HEK293 (cell line): ENCODE measurements at regions not wholly inside any gene's neighbourhood (a gene's known extent, or its start where the extent isn't known, plus 50 kb on each side); places are given as distances from the start of the nearest gene placed in this dataset.
"Not testable (repeated sequence)": the region's sequence is repeated elsewhere in the genome, so short reads cannot be mapped to it uniquely, and the experiment has no call there.

Experiments
- CTCF ChIA-PET: fragments of 350-600 bp; formaldehyde crosslinking; extraction: SDS; loops from one replicate; lab custom pipeline; 2021; ENCODE audit warnings: antibody characterized with exemption; lab: Yijun Ruan, JAX
- POLR2A ChIA-PET: fragments of 300-600 bp; formaldehyde crosslinking; extraction: SDS; loops from one replicate; lab custom pipeline; 2020; ENCODE audit warnings: antibody characterized with exemption, inconsistent platforms; lab: Yijun Ruan, JAX
- H3K27ac ChIP-seq: fragments of 200-500 bp; sonication (Bioruptor generic); 2 replicates; pipeline ENCODE4 v1.5.1; 2014; ENCODE audit warnings: low read depth, low read length, control low read depth, inconsistent platforms; ENCODE audit errors: extremely low read depth
- H3K36me3 ChIP-seq, 2 experiments: fragments of 200-500 bp in 1 of 2; sonication (Bioruptor generic) in 1 of 2; 1 replicate in 1 of 2; 2 replicates in 1 of 2; pipeline ENCODE4 v1.5.1; 2014 to 2017; ENCODE audit warnings: inconsistent platforms in 2 of 2, low read length in 2 of 2; ENCODE audit not compliant: control insufficient read depth in 2 of 2, insufficient read depth in 1 of 2
- H3K4me1 ChIP-seq: fragments of 200-500 bp; sonication (Bioruptor generic); 2 replicates; pipeline ENCODE4 v1.5.1; 2014; ENCODE audit warnings: mild to moderate bottlenecking, low read length, inconsistent platforms; ENCODE audit not compliant: control insufficient read depth, insufficient read depth
- H3K4me3 ChIP-seq: 2 replicates; pipeline ENCODE4 v1.5.1; 2011; ENCODE audit warnings: low read depth, mild to moderate bottlenecking, control low read depth, low read length, moderate library complexity
- H3K9me3 ChIP-seq: fragments of 200-500 bp; sonication (Bioruptor generic); 2 replicates; pipeline ENCODE4 v1.5.1; 2014; ENCODE audit warnings: low read depth, low read length, inconsistent platforms; ENCODE audit not compliant: control insufficient read depth, insufficient read depth
- IKZF3 ChIP-seq: fragments of 450-650 bp; IDR thresholded peaks from 2 replicates; pipeline ENCODE4 v1.5.0; 2018; ENCODE audit warnings: missing biosample characterization, mild to moderate bottlenecking, missing genetic modification characterization, moderate library complexity
- KLF16 ChIP-seq: fragments of 450-650 bp; formaldehyde crosslinking; IDR thresholded peaks from 2 replicates; pipeline ENCODE4 v1.5.1; 2017; ENCODE audit warnings: missing biosample characterization, missing genetic modification characterization
- OSR2 ChIP-seq: fragments of 450-650 bp; formaldehyde crosslinking; IDR thresholded peaks from 2 replicates; pipeline ENCODE4 v1.5.1; 2016; ENCODE audit warnings: missing biosample characterization, missing genetic modification characterization
- ZBTB17 ChIP-seq: fragments of 450-650 bp; formaldehyde crosslinking; IDR thresholded peaks from 2 replicates; pipeline ENCODE4 v1.5.1; 2016; ENCODE audit warnings: missing biosample characterization, missing genetic modification characterization
- ZBTB20 ChIP-seq: fragments of 450-650 bp; formaldehyde crosslinking; IDR thresholded peaks from 2 replicates; pipeline ENCODE4 v1.5.1; 2016; ENCODE audit warnings: missing biosample characterization, missing genetic modification characterization
- ZNF146 ChIP-seq: fragments of 450-650 bp; formaldehyde crosslinking; IDR thresholded peaks from 2 replicates; pipeline ENCODE4 v1.5.1; 2016; ENCODE audit warnings: missing biosample characterization, missing genetic modification characterization
- ZNF157 ChIP-seq: fragments of 450-650 bp; formaldehyde crosslinking; IDR thresholded peaks from 2 replicates; pipeline ENCODE4 v1.5.1; 2016; ENCODE audit warnings: missing biosample characterization, missing genetic modification characterization
- ZNF24 ChIP-seq: fragments of 450-650 bp; formaldehyde crosslinking; IDR thresholded peaks from 2 replicates; pipeline ENCODE4 v1.5.1; 2016; ENCODE audit warnings: missing biosample characterization, missing genetic modification characterization
- ZNF302 ChIP-seq: fragments of 450-650 bp; formaldehyde crosslinking; IDR thresholded peaks from 2 replicates; pipeline ENCODE4 v1.5.1; 2016; ENCODE audit warnings: missing biosample characterization, missing genetic modification characterization, low read depth
- ZNF362 ChIP-seq: fragments of 450-650 bp; formaldehyde crosslinking; IDR thresholded peaks from 2 replicates; pipeline ENCODE4 v1.5.1; 2016; ENCODE audit warnings: missing biosample characterization, missing genetic modification characterization
- ZNF501 ChIP-seq: fragments of 450-650 bp; formaldehyde crosslinking; IDR thresholded peaks from 2 replicates; pipeline ENCODE4 v1.5.1; 2016; ENCODE audit warnings: missing biosample characterization, missing genetic modification characterization
- ZNF514 ChIP-seq: fragments of 450-650 bp; formaldehyde crosslinking; IDR thresholded peaks from 2 replicates; pipeline ENCODE4 v1.5.1; 2016; ENCODE audit warnings: missing biosample characterization, missing genetic modification characterization
- ZNF561 ChIP-seq: fragments of 450-650 bp; IDR thresholded peaks from 2 replicates; pipeline ENCODE4 v1.5.1; 2018; ENCODE audit warnings: missing biosample characterization, missing genetic modification characterization, borderline replicate concordance
- ZNF670 ChIP-seq: fragments of 450-650 bp; formaldehyde crosslinking; IDR thresholded peaks from 2 replicates; pipeline ENCODE4 v1.5.1; 2016; ENCODE audit warnings: missing biosample characterization, missing genetic modification characterization, low read depth
- TF ChIP-seq, protein P1 (sequence below): fragments of 450-650 bp; IDR thresholded peaks from 2 replicates; pipeline ENCODE4 v1.5.1; 2018; ENCODE audit warnings: missing biosample characterization, missing genetic modification characterization
- TF ChIP-seq, protein P2 (sequence below): fragments of 450-650 bp; formaldehyde crosslinking; IDR thresholded peaks from 2 replicates; pipeline ENCODE4 v1.5.1; 2017; ENCODE audit warnings: missing biosample characterization, missing genetic modification characterization
- TF ChIP-seq, protein P3 (sequence below): fragments of 450-650 bp; formaldehyde crosslinking; IDR thresholded peaks from 2 replicates; pipeline ENCODE4 v1.5.1; 2016; ENCODE audit warnings: missing biosample characterization, missing genetic modification characterization

DNA sequence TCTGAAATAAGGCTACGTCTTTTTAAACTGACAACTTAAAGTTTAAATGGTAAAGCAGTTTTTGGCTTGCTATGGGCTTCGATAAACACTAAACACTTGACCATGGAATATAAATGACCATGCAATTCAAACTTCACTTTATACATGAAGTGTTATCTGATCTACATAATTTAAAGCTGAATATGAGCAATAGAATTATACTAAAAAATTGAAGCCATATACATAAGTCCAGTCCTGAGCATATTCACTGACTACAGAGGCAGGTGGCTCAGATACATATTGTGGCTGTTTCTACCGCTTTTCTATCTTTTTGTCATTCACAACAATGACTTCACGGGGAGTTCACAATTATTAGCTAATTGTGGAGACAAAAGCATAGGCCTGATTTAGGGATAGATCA lies 149.6 kb upstream of the DDIT4L start (continued):
- TF ChIP-seq ZNF302 (tag by site-specific recombination) (no peak), IKZF3 (tag by site-specific recombination) (no peak), ZNF24 (no peak), ZNF146 (no peak), KLF16 (tag by site-specific recombination) (no peak), ZBTB17 (no peak)

DNA sequence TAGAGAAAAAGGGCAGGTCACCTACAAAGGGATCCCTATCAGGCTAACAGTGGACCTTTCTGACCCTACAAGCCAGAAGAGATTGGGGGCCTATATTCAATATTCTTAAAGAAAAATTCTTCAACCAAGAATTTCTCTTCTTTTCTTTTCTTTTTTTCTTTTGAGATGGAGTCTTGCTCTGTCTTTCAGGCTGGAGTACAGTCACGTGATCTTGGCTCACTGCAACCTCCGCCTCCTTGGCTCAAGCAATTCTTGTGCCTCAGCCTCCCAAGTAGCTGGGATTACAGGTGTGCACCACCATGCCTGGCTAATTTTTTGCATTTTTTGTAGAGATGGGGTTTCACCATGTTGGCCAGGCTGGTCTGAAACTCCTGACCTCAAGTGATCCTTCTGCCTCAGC lies 143.2 kb upstream of the DDIT4L start:
- H3K4me3 ChIP-seq, CTCF ChIA-PET, POLR2A ChIA-PET, H3K9me3 ChIP-seq, H3K4me1 ChIP-seq, H3K36me3 ChIP-seq, H3K27ac ChIP-seq: not testable (repeated sequence)

GRCh38 chr4:100317032-100317864 lies 127.0 kb upstream of the DDIT4L start:
- Histone ChIP-seq H3K27ac (no peak overlapping the region), H3K4me3 (no peak overlapping the region), H3K36me3 (no peaks in the 10 kb centered on the region), H3K9me3 (no peaks in the 10 kb centered on the region), H3K4me1 (no peaks in the 10 kb centered on the region)
- CTCF ChIA-PET = no interaction called here
- POLR2A ChIA-PET = no interaction called here
- no peak for TF ChIP-seq ZBTB20 (tag by site-specific recombination)
- TF ChIP-seq, protein P1, sequence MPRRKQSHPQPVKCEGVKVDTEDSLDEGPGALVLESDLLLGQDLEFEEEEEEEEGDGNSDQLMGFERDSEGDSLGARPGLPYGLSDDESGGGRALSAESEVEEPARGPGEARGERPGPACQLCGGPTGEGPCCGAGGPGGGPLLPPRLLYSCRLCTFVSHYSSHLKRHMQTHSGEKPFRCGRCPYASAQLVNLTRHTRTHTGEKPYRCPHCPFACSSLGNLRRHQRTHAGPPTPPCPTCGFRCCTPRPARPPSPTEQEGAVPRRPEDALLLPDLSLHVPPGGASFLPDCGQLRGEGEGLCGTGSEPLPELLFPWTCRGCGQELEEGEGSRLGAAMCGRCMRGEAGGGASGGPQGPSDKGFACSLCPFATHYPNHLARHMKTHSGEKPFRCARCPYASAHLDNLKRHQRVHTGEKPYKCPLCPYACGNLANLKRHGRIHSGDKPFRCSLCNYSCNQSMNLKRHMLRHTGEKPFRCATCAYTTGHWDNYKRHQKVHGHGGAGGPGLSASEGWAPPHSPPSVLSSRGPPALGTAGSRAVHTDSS (tag by site-specific recombination) = no peak
- TF ChIP-seq, protein P2, sequence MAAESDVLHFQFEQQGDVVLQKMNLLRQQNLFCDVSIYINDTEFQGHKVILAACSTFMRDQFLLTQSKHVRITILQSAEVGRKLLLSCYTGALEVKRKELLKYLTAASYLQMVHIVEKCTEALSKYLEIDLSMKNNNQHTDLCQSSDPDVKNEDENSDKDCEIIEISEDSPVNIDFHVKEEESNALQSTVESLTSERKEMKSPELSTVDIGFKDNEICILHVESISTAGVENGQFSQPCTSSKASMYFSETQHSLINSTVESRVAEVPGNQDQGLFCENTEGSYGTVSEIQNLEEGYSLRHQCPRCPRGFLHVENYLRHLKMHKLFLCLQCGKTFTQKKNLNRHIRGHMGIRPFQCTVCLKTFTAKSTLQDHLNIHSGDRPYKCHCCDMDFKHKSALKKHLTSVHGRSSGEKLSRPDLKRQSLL = no peak
- no peak for TF ChIP-seq ZNF561 (tag by site-specific recombination)
- TF ChIP-seq OSR2 = no peak
- TF ChIP-seq ZNF157 = no peak
- no peak for TF ChIP-seq ZNF514
- TF ChIP-seq ZNF362 (tag by site-specific recombination) = no peak
- TF ChIP-seq, protein P3, sequence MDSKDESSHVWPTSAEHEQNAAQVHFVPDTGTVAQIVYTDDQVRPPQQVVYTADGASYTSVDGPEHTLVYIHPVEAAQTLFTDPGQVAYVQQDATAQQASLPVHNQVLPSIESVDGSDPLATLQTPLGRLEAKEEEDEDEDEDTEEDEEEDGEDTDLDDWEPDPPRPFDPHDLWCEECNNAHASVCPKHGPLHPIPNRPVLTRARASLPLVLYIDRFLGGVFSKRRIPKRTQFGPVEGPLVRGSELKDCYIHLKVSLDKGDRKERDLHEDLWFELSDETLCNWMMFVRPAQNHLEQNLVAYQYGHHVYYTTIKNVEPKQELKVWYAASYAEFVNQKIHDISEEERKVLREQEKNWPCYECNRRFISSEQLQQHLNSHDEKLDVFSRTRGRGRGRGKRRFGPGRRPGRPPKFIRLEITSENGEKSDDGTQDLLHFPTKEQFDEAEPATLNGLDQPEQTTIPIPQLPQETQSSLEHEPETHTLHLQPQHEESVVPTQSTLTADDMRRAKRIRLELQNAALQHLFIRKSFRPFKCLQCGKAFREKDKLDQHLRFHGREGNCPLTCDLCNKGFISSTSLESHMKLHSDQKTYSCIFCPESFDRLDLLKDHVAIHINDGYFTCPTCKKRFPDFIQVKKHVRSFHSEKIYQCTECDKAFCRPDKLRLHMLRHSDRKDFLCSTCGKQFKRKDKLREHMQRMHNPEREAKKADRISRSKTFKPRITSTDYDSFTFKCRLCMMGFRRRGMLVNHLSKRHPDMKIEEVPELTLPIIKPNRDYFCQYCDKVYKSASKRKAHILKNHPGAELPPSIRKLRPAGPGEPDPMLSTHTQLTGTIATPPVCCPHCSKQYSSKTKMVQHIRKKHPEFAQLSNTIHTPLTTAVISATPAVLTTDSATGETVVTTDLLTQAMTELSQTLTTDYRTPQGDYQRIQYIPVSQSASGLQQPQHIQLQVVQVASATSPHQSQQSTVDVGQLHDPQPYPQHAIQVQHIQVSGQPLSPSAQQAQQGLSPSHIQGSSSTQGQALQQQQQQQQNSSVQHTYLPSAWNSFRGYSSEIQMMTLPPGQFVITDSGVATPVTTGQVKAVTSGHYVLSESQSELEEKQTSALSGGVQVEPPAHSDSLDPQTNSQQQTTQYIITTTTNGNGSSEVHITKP = no peak
- no peak for TF ChIP-seq ZNF501 (tag by site-specific recombination)
- TF ChIP-seq ZNF670 (tag by site-specific recombination) = no peak
